ENCODE measurements at regions not wholly inside any gene's neighbourhood (a gene's known extent, or its start where the extent isn't known, plus 50 kb on each side); places are given as distances from the start of the nearest gene placed in this dataset.
"Not testable (repeated sequence)": the region's sequence is repeated elsewhere in the genome, so short reads cannot be mapped to it uniquely, and the experiment has no call there.

DNA sequence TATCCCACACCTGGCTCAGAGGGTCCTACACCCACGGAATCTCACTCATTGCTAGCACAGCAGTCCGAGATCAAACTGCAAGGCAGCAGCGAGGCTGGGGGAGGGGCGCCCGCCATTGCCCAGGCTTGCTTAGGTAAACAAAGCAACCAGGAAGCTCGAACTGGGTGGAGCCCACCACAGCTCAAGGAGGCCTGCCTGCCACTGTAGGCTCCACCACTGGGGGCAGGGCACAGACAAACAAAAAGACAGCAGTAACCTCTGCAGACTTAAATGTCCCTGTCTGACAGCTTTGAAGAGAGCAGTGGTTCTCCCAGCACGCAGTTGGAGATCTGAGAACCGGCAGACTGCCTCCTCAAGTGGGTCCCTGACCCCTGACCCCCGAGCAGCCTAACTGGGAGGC lies 850.7 kb downstream of the EPHA3 start:
- H3K9me3 ChIP-seq (ENCODE audit: control extremely low read depth in 1 of 5, control insufficient read depth in 4 of 5, insufficient read depth in 2 of 5, low read depth in 1 of 5, low read length in 4 of 5); CTCF ChIA-PET; H3K4me3 ChIP-seq (ENCODE audit: control insufficient read depth in 1 of 7, extremely low read depth in 1 of 7, insufficient read depth in 4 of 7, low read depth in 2 of 7, low read length in 6 of 7); DNase-seq; H3K4me1 ChIP-seq (ENCODE audit: control extremely low read depth in 1 of 4, control insufficient read depth in 4 of 4, insufficient read depth in 4 of 4, low read length in 3 of 4); H3K36me3 ChIP-seq (ENCODE audit: control insufficient read depth in 4 of 4, insufficient read depth in 4 of 4, low read length in 3 of 4); H3K27me3 ChIP-seq (replicated peaks in 2 of 5; ENCODE audit: control insufficient read depth in 4 of 5, insufficient read depth in 5 of 5, low read length in 4 of 5); POLR2A ChIA-PET; H3K27ac ChIP-seq (ENCODE audit: insufficient read depth in 1 of 2, low read depth in 1 of 2, low read length in 2 of 2, poor library complexity in 1 of 2, severe bottlenecking in 2 of 2): not testable (repeated sequence)
- WGBS (ENCODE audit: insufficient coverage): 100% methylated on average over 1 of the region's 9 CpGs

GRCh38 chr3:89964347-89964746 lies 856.9 kb downstream of the EPHA3 start:
- Histone ChIP-seq H3K27ac (ENCODE audit: insufficient read depth in 1 of 2, low read depth in 1 of 2, low read length in 2 of 2, poor library complexity in 1 of 2, severe bottlenecking in 2 of 2) (no peak overlapping the region), H3K9me3 (ENCODE audit: control extremely low read depth in 1 of 5, control insufficient read depth in 4 of 5, insufficient read depth in 2 of 5, low read depth in 1 of 5, low read length in 4 of 5) (peaks cover 0 to 2% (median 0%) of the 10 kb centered on the region in 5 experiments), H3K4me3 (ENCODE audit: control insufficient read depth in 1 of 7, extremely low read depth in 1 of 7, insufficient read depth in 4 of 7, low read depth in 2 of 7, low read length in 6 of 7) (no peak overlapping the region), H3K36me3 (ENCODE audit: control insufficient read depth in 4 of 4, insufficient read depth in 4 of 4, low read length in 3 of 4) (no peaks in the 10 kb centered on the region), H3K4me1 (ENCODE audit: control extremely low read depth in 1 of 4, control insufficient read depth in 4 of 4, insufficient read depth in 4 of 4, low read length in 3 of 4) (no peaks in the 10 kb centered on the region), H3K27me3 (replicated peaks in 2 of 5; ENCODE audit: control insufficient read depth in 4 of 5, insufficient read depth in 5 of 5, low read length in 4 of 5) (no peaks in the 10 kb centered on the region)
- no peak for DNase-seq
- CTCF ChIA-PET: no interaction called here
- POLR2A ChIA-PET: interaction anchor here (0.6 kb wide), 1 partner anchor 270 kb away, joined by 4 read pairs; no protein-coding TSS in a partner anchor

DNA sequence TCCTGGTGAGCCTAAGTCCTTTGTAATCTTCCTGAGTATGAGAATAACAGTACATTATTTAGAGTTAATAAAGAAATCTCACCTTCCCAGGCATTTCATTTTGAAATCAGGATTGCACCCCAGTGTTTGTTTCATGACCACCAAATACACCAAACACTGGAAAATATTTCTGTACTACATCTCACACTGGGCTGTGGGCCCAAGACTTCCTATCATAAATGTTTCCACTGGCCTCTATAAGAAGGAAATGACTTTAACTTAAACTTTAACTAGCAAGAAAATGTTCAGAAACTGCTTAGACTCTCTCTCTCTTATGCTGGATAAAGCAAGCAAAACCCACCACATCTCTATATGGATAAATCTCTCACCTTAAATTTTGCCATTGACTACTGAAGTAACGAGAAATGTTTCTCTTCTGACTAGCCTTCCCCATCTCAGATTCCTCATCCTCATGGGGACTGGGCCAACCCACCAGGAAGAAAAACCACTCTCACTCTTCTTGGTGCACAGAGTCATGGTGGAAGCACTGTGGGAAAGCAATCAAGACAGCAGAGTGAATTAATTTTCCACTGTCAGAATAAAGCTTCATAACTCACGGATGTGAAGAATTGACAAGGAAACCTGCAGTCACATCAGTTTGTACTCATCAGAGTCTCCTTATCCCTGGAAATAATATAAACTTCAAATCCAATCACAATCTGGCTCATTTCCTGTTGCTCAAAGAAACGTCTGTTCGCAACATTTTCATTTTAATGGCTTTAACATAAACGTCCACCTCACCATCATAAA lies 859.6 kb downstream of the EPHA3 start:
- POLR2A ChIA-PET: no interaction called here
- Histone ChIP-seq H3K4me1 (ENCODE audit: control extremely low read depth in 1 of 4, control insufficient read depth in 4 of 4, insufficient read depth in 4 of 4, low read length in 3 of 4) (no peaks in the 10 kb centered on the region), H3K4me3 (ENCODE audit: control insufficient read depth in 1 of 7, extremely low read depth in 1 of 7, insufficient read depth in 4 of 7, low read depth in 2 of 7, low read length in 6 of 7) (no peak overlapping the region), H3K27ac (ENCODE audit: insufficient read depth in 1 of 2, low read depth in 1 of 2, low read length in 2 of 2, poor library complexity in 1 of 2, severe bottlenecking in 2 of 2) (no peak overlapping the region), H3K9me3 (ENCODE audit: control extremely low read depth in 1 of 5, control insufficient read depth in 4 of 5, insufficient read depth in 2 of 5, low read depth in 1 of 5, low read length in 4 of 5) (peaks cover 0 to 2% (median 0%) of the 10 kb centered on the region in 5 experiments), H3K27me3 (replicated peaks in 2 of 5; ENCODE audit: control insufficient read depth in 4 of 5, insufficient read depth in 5 of 5, low read length in 4 of 5) (no peaks in the 10 kb centered on the region), H3K36me3 (ENCODE audit: control insufficient read depth in 4 of 4, insufficient read depth in 4 of 4, low read length in 3 of 4) (no peaks in the 10 kb centered on the region)
- 93% methylated on average over 2 of the region's 5 CpGs for WGBS (ENCODE audit: insufficient coverage)
- DNase-seq: no peak
- CTCF ChIA-PET: interaction anchor here (0.6 kb wide), 1 partner anchor 18 kb away, joined by 3 read pairs; no protein-coding TSS in a partner anchor

DNA sequence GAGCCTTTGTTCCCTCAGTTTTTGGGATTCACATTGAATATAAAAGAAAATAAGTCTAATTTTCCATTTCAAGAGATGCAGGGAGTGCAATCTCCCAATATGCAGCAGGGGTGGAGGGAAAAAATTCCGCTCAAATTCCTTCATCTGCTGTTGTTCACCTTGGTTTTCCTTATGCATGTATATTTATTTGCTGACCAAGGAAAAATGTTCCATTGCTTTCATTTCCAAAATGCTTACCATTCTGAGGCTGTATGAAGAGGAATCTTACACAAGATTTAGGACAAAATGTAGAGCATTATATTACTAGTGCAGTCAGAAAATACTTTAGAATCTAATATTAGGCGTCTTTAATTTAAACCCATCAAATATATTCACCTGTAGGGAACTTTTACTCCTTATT lies 863.9 kb downstream of the EPHA3 start:
- CTCF ChIA-PET: no interaction called here
- Histone ChIP-seq H3K27ac (ENCODE audit: insufficient read depth in 1 of 2, low read depth in 1 of 2, low read length in 2 of 2, poor library complexity in 1 of 2, severe bottlenecking in 2 of 2) (no peak overlapping the region), H3K36me3 (ENCODE audit: control insufficient read depth in 4 of 4, insufficient read depth in 4 of 4, low read length in 3 of 4) (no peaks in the 10 kb centered on the region), H3K4me3 (ENCODE audit: control insufficient read depth in 1 of 7, extremely low read depth in 1 of 7, insufficient read depth in 4 of 7, low read depth in 2 of 7, low read length in 6 of 7) (no peak overlapping the region), H3K4me1 (ENCODE audit: control extremely low read depth in 1 of 4, control insufficient read depth in 4 of 4, insufficient read depth in 4 of 4, low read length in 3 of 4) (no peaks in the 10 kb centered on the region), H3K27me3 (replicated peaks in 2 of 5; ENCODE audit: control insufficient read depth in 4 of 5, insufficient read depth in 5 of 5, low read length in 4 of 5) (no peaks in the 10 kb centered on the region), H3K9me3 (ENCODE audit: control extremely low read depth in 1 of 5, control insufficient read depth in 4 of 5, insufficient read depth in 2 of 5, low read depth in 1 of 5, low read length in 4 of 5) (peaks cover 0 to 2% (median 0%) of the 10 kb centered on the region in 5 experiments)
- 100% methylated on average over 1 of the region's 2 CpGs for WGBS (ENCODE audit: insufficient coverage)
- no peak for DNase-seq
- POLR2A ChIA-PET: no interaction called here

DNA sequence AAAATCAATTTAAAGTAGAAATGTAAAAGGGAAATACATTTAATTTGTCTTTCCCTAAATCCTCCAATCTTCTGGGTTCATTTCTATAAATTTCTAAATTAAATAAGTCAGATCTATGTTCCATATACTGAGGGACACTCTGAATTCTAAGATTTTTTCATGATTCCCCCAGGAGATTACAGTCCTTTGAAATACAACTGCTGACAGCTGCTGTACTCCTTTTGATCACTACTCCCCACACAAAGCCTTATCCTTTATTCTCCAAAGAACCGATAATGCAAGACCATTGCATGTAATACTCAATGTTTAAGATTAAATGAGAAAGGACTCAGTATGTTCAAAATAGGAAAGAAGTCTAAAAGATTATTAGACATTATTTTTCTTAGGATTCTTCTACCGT lies 865.7 kb downstream of the EPHA3 start:
- H3K27me3 ChIP-seq (replicated peaks in 2 of 5; ENCODE audit: control insufficient read depth in 4 of 5, insufficient read depth in 5 of 5, low read length in 4 of 5): no peaks in the 10 kb centered on the region
- H3K9me3 ChIP-seq (ENCODE audit: control extremely low read depth in 1 of 5, control insufficient read depth in 4 of 5, insufficient read depth in 2 of 5, low read depth in 1 of 5, low read length in 4 of 5): no peaks in the 10 kb centered on the region
- 100% methylated on average over 1 of the region's 2 CpGs for WGBS (ENCODE audit: insufficient coverage)
- no peaks in the 10 kb centered on the region for H3K36me3 ChIP-seq (ENCODE audit: control insufficient read depth in 4 of 4, insufficient read depth in 4 of 4, low read length in 3 of 4)
- no peak overlapping the region for H3K4me3 ChIP-seq (ENCODE audit: control insufficient read depth in 1 of 7, extremely low read depth in 1 of 7, insufficient read depth in 4 of 7, low read depth in 2 of 7, low read length in 6 of 7)
- DNase-seq: no peak
- ChIA-PET POLR2A (no interaction called here), CTCF (no interaction called here)
- no peaks in the 10 kb centered on the region for H3K4me1 ChIP-seq (ENCODE audit: control extremely low read depth in 1 of 4, control insufficient read depth in 4 of 4, insufficient read depth in 4 of 4, low read length in 3 of 4)
- no peak overlapping the region for H3K27ac ChIP-seq (ENCODE audit: insufficient read depth in 1 of 2, low read depth in 1 of 2, low read length in 2 of 2, poor library complexity in 1 of 2, severe bottlenecking in 2 of 2)

DNA sequence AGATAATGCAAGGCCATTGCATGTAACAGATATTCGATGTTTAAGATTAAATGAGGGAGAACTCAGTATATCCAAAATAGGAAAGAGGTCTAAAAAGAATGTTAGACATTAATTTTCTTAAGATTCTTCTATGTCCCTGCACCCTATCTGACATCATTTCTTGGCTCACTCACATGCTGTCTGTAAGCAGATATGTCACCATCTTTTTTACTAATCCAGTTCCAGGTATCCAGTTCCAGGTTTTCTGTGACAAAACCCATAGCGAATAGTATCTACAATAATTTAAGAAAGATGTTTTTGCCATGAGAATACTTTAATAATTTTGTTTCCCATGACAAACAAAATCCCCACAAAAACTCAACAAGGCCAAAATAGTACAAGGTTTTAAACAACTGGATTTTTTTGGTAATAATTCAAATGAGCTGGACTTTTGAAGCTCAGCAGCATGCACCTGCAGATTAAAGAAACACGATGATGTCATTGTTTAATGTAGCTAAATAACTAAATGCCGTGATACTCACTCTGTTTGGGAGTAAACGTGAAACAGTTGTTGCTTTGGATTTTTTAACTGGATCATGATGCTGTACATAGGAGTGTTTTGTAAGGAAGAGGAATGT lies 867.6 kb downstream of the EPHA3 start:
- no peak overlapping the region for H3K4me3 ChIP-seq (ENCODE audit: control insufficient read depth in 1 of 7, extremely low read depth in 1 of 7, insufficient read depth in 4 of 7, low read depth in 2 of 7, low read length in 6 of 7)
- WGBS (ENCODE audit: insufficient coverage): 100% methylated on average over 3 of the region's 5 CpGs
- ChIA-PET CTCF (no interaction called here), POLR2A (no interaction called here)
- H3K36me3 ChIP-seq (ENCODE audit: control insufficient read depth in 4 of 4, insufficient read depth in 4 of 4, low read length in 3 of 4): no peaks in the 10 kb centered on the region
- no peak overlapping the region for H3K27ac ChIP-seq (ENCODE audit: insufficient read depth in 1 of 2, low read depth in 1 of 2, low read length in 2 of 2, poor library complexity in 1 of 2, severe bottlenecking in 2 of 2)
- DNase-seq: no peak
- no peaks in the 10 kb centered on the region for H3K4me1 ChIP-seq (ENCODE audit: control extremely low read depth in 1 of 4, control insufficient read depth in 4 of 4, insufficient read depth in 4 of 4, low read length in 3 of 4)
- no peaks in the 10 kb centered on the region for H3K27me3 ChIP-seq (replicated peaks in 2 of 5; ENCODE audit: control insufficient read depth in 4 of 5, insufficient read depth in 5 of 5, low read length in 4 of 5)
- no peaks in the 10 kb centered on the region for H3K9me3 ChIP-seq (ENCODE audit: control extremely low read depth in 1 of 5, control insufficient read depth in 4 of 5, insufficient read depth in 2 of 5, low read depth in 1 of 5, low read length in 4 of 5)

DNA sequence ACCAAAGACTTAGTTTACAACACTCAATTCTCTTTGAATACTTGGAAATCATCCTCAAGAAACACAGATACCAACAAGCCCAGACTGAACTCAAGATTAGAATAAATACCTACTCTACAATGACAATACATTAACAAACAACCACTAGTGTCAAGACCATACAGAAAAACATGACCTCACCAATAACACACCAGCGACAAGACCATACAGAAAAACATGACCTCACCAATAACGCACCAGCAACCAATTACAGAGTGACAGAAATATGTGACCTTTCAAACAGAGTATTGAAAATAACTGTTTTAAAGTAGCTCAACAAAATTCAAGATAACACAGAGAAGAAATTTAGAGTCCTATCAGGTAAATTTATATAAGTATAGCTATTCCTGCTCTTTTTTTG lies 876.0 kb downstream of the EPHA3 start:
- CTCF ChIA-PET: no interaction called here
- no peak overlapping the region for H3K4me3 ChIP-seq (ENCODE audit: control insufficient read depth in 1 of 7, extremely low read depth in 1 of 7, insufficient read depth in 4 of 7, low read depth in 2 of 7, low read length in 6 of 7)
- H3K36me3 ChIP-seq (ENCODE audit: control insufficient read depth in 4 of 4, insufficient read depth in 4 of 4, low read length in 3 of 4): no peaks in the 10 kb centered on the region
- no peak for DNase-seq
- no peak overlapping the region for H3K27ac ChIP-seq (ENCODE audit: insufficient read depth in 1 of 2, low read depth in 1 of 2, low read length in 2 of 2, poor library complexity in 1 of 2, severe bottlenecking in 2 of 2)
- H3K27me3 ChIP-seq (replicated peaks in 2 of 5; ENCODE audit: control insufficient read depth in 4 of 5, insufficient read depth in 5 of 5, low read length in 4 of 5): no peaks in the 10 kb centered on the region
- H3K9me3 ChIP-seq (ENCODE audit: control extremely low read depth in 1 of 5, control insufficient read depth in 4 of 5, insufficient read depth in 2 of 5, low read depth in 1 of 5, low read length in 4 of 5): no peaks in the 10 kb centered on the region
- 100% methylated on average over 1 of the region's 2 CpGs for WGBS (ENCODE audit: insufficient coverage)
- no peaks in the 10 kb centered on the region for H3K4me1 ChIP-seq (ENCODE audit: control extremely low read depth in 1 of 4, control insufficient read depth in 4 of 4, insufficient read depth in 4 of 4, low read length in 3 of 4)
- POLR2A ChIA-PET: no interaction called here

Data from common myeloid progenitor, CD34-positive (primary cell).